Neutrophil (primary cell): ENCODE measurements at regions not wholly inside any gene's neighbourhood (a gene's known extent, or its start where the extent isn't known, plus 50 kb on each side); places are given as distances from the start of the nearest gene placed in this dataset.

ENCODE experiments used
- H3K27ac ChIP-seq: fragments of 200-600 bp; sonication (generic); 2 replicates; pipeline ENCODE4 v1.5.1; 2016; ENCODE audit warnings: mild to moderate bottlenecking, moderate library complexity
- H3K27me3 ChIP-seq: fragments of 200-600 bp; sonication (generic); 2 replicates; pipeline ENCODE4 v1.6.0; 2016; ENCODE audit warnings: mild to moderate bottlenecking
- H3K36me3 ChIP-seq: fragments of 200-600 bp; sonication (generic); 2 replicates; pipeline ENCODE4 v1.5.1; 2017
- H3K4me1 ChIP-seq, 2 experiments: fragments of 200-600 bp in 1 of 2; sonication (generic) in 1 of 2; 1 replicate in 1 of 2; 2 replicates in 1 of 2; pipeline versions ENCODE4 v1.5.1 to v1.6.1; 2013 to 2016; ENCODE audit warnings: low read depth in 1 of 2, low read length in 1 of 2, mild to moderate bottlenecking in 1 of 2, moderate library complexity in 1 of 2; ENCODE audit not compliant: control insufficient read depth in 1 of 2, insufficient read depth in 1 of 2
- H3K4me3 ChIP-seq, 2 experiments: fragments of 200-600 bp in 1 of 2; sonication (generic) in 1 of 2; 1 replicate in 1 of 2; 2 replicates in 1 of 2; pipeline ENCODE4 v1.5.1; 2013 to 2016; ENCODE audit warnings: low read depth in 1 of 2, low read length in 1 of 2, mild to moderate bottlenecking in 1 of 2, moderate library complexity in 1 of 2
- H3K9me3 ChIP-seq: fragments of 200-600 bp; sonication (generic); 2 replicates; pipeline ENCODE4 v1.5.1; 2016
- CTCF ChIP-seq: fragments of 200-600 bp; sonication (generic); IDR thresholded peaks from 2 replicates; pipeline ENCODE4 v1.5.1; 2016; ENCODE audit warnings: antibody characterized with exemption

- Histone ChIP-seq H3K27ac (no peak overlapping the region), H3K4me3 (no peak overlapping the region), H3K9me3 (no peaks in the 10 kb centered on the region), H3K27me3 (no peaks in the 10 kb centered on the region), H3K36me3 (no peaks in the 10 kb centered on the region), H3K4me1 (peaks cover 0 to 11% of the 10 kb centered on the region in 2 experiments)
- no peak for TF ChIP-seq CTCF
Observed at GRCh38 chr15:70420948-70421482, 323.3 kb upstream of the TLE3 start.

GRCh38 chr15:70420086-70420947 is 322.6 kb upstream of the TLE3 start:
- H3K27me3 ChIP-seq = no peaks in the 10 kb centered on the region

GRCh38 chr15:70418943-70419342 is 321.2 kb upstream of the TLE3 start:
- Histone ChIP-seq H3K4me1 (no peaks in the 10 kb centered on the region), H3K36me3 (no peaks in the 10 kb centered on the region), H3K4me3 (no peak overlapping the region), H3K9me3 (no peaks in the 10 kb centered on the region), H3K27ac (no peak overlapping the region), H3K27me3 (no peaks in the 10 kb centered on the region)
- no peak for TF ChIP-seq CTCF

More at GRCh38 chr15:70420086-70420947, 322.6 kb upstream of the TLE3 start:
- H3K4me1 ChIP-seq = peaks cover 0 to 11% of the 10 kb centered on the region in 2 experiments
- no peak overlapping the region for H3K4me3 ChIP-seq
- no peaks in the 10 kb centered on the region for H3K9me3 ChIP-seq
- H3K36me3 ChIP-seq = no peaks in the 10 kb centered on the region
- no peak overlapping the region for H3K27ac ChIP-seq
- TF ChIP-seq CTCF = no peak

- H3K27me3 ChIP-seq = no peaks in the 10 kb centered on the region
- H3K4me3 ChIP-seq = no peak overlapping the region
- no peaks in the 10 kb centered on the region for H3K36me3 ChIP-seq
- no peaks in the 10 kb centered on the region for H3K4me1 ChIP-seq
- no peak for TF ChIP-seq CTCF
- H3K27ac ChIP-seq = no peak overlapping the region
- no peaks in the 10 kb centered on the region for H3K9me3 ChIP-seq
Observed at GRCh38 chr15:70417535-70417934, 319.8 kb upstream of the TLE3 start.

GRCh38 chr15:70416829-70417228 is 319.1 kb upstream of the TLE3 start:
- no peaks in the 10 kb centered on the region for H3K4me1 ChIP-seq
- H3K4me3 ChIP-seq = no peak overlapping the region
- TF ChIP-seq CTCF = no peak
- no peaks in the 10 kb centered on the region for H3K36me3 ChIP-seq
- H3K27me3 ChIP-seq = no peaks in the 10 kb centered on the region
- H3K9me3 ChIP-seq = no peaks in the 10 kb centered on the region
- no peak overlapping the region for H3K27ac ChIP-seq
